A549 (cell line): ENCODE measurements at regions not wholly inside any gene's neighbourhood (a gene's known extent, or its start where the extent isn't known, plus 50 kb on each side); places are given as distances from the start of the nearest gene placed in this dataset.

ENCODE experiments used
- ATAC-seq, 2 experiments: fragments of 200-7000 bp in 1 of 2; fragments of >200 bp in 1 of 2; cut with Nextera tagmentation in 1 of 2; cut with Tn5 transposase in 1 of 2; 3 replicates each; pipeline versions ENCODE4 v1.8.0 to v1.9.1; 2018 to 2020; ENCODE audit warnings: mild to moderate bottlenecking in 1 of 2, moderate library complexity in 1 of 2
- CTCF ChIA-PET: fragments of 300-600 bp; sonication (Branson Sonifier 250); formaldehyde crosslinking; extraction: SDS; loops from one replicate; lab custom pipeline; 2021; ENCODE audit warnings: antibody characterized with exemption, inconsistent platforms; lab: Yijun Ruan, JAX
- POLR2A ChIA-PET: fragments of 350-600 bp; formaldehyde crosslinking; extraction: SDS; loops from one replicate; lab custom pipeline; 2021; ENCODE audit warnings: antibody characterized with exemption, inconsistent platforms; lab: Yijun Ruan, JAX
- DNase-seq, 2 experiments: peaks; one replicate each; pipeline versions ENCODE4 v3.0.0 to v3.0.0-alpha.2; 2011 to 2016; ENCODE audit warnings: low read depth in 1 of 2, low spot score in 1 of 2
- FAIRE-seq: peaks from 2 replicates; lab custom pipeline; 2011; peaks lifted over from hg19 to GRCh38; lab: Jason Lieb, UNC
- H3K27ac ChIP-seq, 2 experiments: fragments of >200 bp; sonication (Bioruptor Twin); formaldehyde crosslinking; 3 replicates each; pipeline ENCODE4 v1.5.1; 2016 to 2017
- H3K4me1 ChIP-seq: fragments of >200 bp; sonication (Bioruptor Twin); formaldehyde crosslinking; 3 replicates; pipeline ENCODE4 v1.6.1; 2016
- H3K4me2 ChIP-seq: fragments of >200 bp; sonication (Bioruptor Twin); formaldehyde crosslinking; 3 replicates; pipeline ENCODE4 v1.6.1; 2016
- H3K4me3 ChIP-seq: fragments of >200 bp; sonication (Bioruptor Twin); formaldehyde crosslinking; 3 replicates; pipeline ENCODE4 v1.5.1; 2016
- H3K9me3 ChIP-seq: fragments of >200 bp; sonication (Bioruptor Twin); formaldehyde crosslinking; 3 replicates; pipeline ENCODE4 v1.6.1; 2016
- CBX8 ChIP-seq: fragments of 200-600 bp; sonication (generic); IDR thresholded peaks from 2 replicates; pipeline ENCODE4 v1.6.1; 2016
- CTCF ChIP-seq: fragments of >200 bp; sonication (Bioruptor Twin); formaldehyde crosslinking; IDR thresholded peaks from 3 replicates; pipeline ENCODE4 v1.5.1; 2016
- EHF ChIP-seq: fragments of 250-450 bp; sonication (Bioruptor Pico); IDR thresholded peaks from 2 replicates; pipeline ENCODE4 v1.5.0; 2020; ENCODE audit warnings: mild to moderate bottlenecking
- EHMT2 ChIP-seq: fragments of 200-600 bp; sonication (generic); IDR thresholded peaks from 2 replicates; pipeline ENCODE4 v1.6.1; 2016; ENCODE audit warnings: antibody characterized with exemption, low read depth, mild to moderate bottlenecking, moderate library complexity
- ESRRA ChIP-seq: fragments of 150-350 bp; IDR thresholded peaks from 2 replicates; pipeline ENCODE4 v1.6.1; 2014; ENCODE audit warnings: mild to moderate bottlenecking, low read length, borderline replicate concordance
- FOXS1 ChIP-seq: fragments of 250-450 bp; sonication (Bioruptor Pico); IDR thresholded peaks from 2 replicates; pipeline ENCODE4 v1.5.0; 2020; ENCODE audit warnings: mild to moderate bottlenecking, moderate library complexity
- GATA3 ChIP-seq: IDR thresholded peaks from 2 replicates; pipeline ENCODE4 v1.6.1; 2012; ENCODE audit warnings: borderline replicate concordance
- HDAC2 ChIP-seq: fragments of 200-600 bp; sonication (generic); IDR thresholded peaks from 2 replicates; pipeline ENCODE4 v1.6.1; 2016
- HOXB13 ChIP-seq: fragments of 250-450 bp; sonication (Bioruptor Pico); IDR thresholded peaks from 2 replicates; pipeline ENCODE4 v1.5.0; 2020; ENCODE audit warnings: low read depth, mild to moderate bottlenecking, moderate library complexity
- JUN ChIP-seq, 2 experiments: fragments of >200 bp; sonication (Bioruptor Twin); formaldehyde crosslinking; IDR thresholded peaks; 2 replicates in 1 of 2; 3 replicates in 1 of 2; pipeline ENCODE4 v1.6.1; 2016 to 2017
- KDM1A ChIP-seq: fragments of 200-600 bp; sonication (generic); IDR thresholded peaks from 2 replicates; pipeline ENCODE4 v1.6.1; 2016; ENCODE audit warnings: low read depth, mild to moderate bottlenecking
- MAX ChIP-seq: IDR thresholded peaks from 2 replicates; pipeline ENCODE4 v1.6.1; 2012
- NFE2L2 ChIP-seq: fragments of 150-350 bp; conservative IDR thresholded peaks from 2 replicates; pipeline ENCODE4 v1.6.1; 2014; ENCODE audit warnings: low read length
- NPAS2 ChIP-seq: fragments of 250-450 bp; sonication (Bioruptor Pico); IDR thresholded peaks from 2 replicates; pipeline ENCODE4 v1.8.0; 2022; ENCODE audit warnings: mild to moderate bottlenecking, moderate library complexity, borderline replicate concordance
- NR3C1 ChIP-seq: fragments of >200 bp; sonication (Bioruptor Twin); formaldehyde crosslinking; IDR thresholded peaks from 3 replicates; pipeline ENCODE4 v1.6.1; 2017
- PBX3 ChIP-seq: IDR thresholded peaks from 2 replicates; pipeline ENCODE4 v1.6.1; 2012
- POLR2AphosphoS2 ChIP-seq: conservative IDR thresholded peaks from 2 replicates; pipeline ENCODE4 v1.6.1; 2012; ENCODE audit warnings: low read length, improper control_type of control experiment, inconsistent platforms
- RFX5 ChIP-seq: fragments of 450-650 bp; IDR thresholded peaks from 2 replicates; pipeline ENCODE4 v1.7.1; 2014; ENCODE audit warnings: antibody characterized with exemption, mild to moderate bottlenecking, moderate library complexity
- ZC3H11A ChIP-seq: fragments of 450-650 bp; IDR thresholded peaks from 2 replicates; pipeline ENCODE4 v1.6.1; 2014; ENCODE audit warnings: antibody characterized with exemption, mild to moderate bottlenecking
- ZFP36 ChIP-seq: fragments of 450-650 bp; IDR thresholded peaks from 2 replicates; pipeline ENCODE4 v1.6.1; 2014; ENCODE audit warnings: borderline replicate concordance; ENCODE audit not compliant: partially characterized antibody
- ZSCAN20 ChIP-seq: fragments of 250-450 bp; sonication (Bioruptor Pico); IDR thresholded peaks from 2 replicates; pipeline ENCODE4 v1.8.0; 2022; ENCODE audit warnings: mild to moderate bottlenecking, moderate library complexity
- WGBS: methylation state at CpG from one replicate; pipeline ENCODE4 v1.1.6; 2017; ENCODE audit errors: missing lambda C conversion rate; 5-methylcytosine and 5-hydroxymethylcytosine counted together
- TF ChIP-seq, protein P1 (sequence below): fragments of 150-350 bp; IDR thresholded peaks from 2 replicates; pipeline ENCODE4 v1.6.1; 2014; ENCODE audit warnings: low read depth, mild to moderate bottlenecking, low read length
- TF ChIP-seq, protein P2 (sequence below): fragments of 250-450 bp; sonication (Bioruptor Pico); IDR thresholded peaks from 2 replicates; pipeline ENCODE4 v1.5.0; 2021; ENCODE audit warnings: mild to moderate bottlenecking, moderate library complexity, borderline replicate concordance

DNA sequence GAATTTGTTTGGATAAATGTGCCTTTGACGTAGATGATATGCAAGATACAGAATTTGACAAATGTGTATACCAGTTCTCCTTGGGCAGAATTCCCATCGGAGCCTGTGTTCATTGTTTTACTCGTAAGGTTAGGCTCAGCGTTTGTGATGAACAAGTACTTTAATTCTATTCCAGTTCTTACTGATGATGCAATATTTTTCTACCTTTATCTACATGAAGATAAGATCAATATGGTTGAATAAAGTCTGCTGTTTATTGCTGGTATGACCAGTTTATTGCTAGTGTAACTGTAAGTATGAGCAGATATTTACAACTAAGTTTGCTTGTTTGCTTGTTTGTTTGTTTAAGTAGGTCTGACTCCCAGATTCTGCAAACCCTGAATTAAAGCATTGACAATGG lies 145.4 kb upstream of the ADARB2 start:
- Histone ChIP-seq H3K27ac (no peak overlapping the region), H3K4me2 (no peak overlapping the region), H3K9me3 (0 out of 3 replicates have a peak, but pooled peaks cover 6% of the 10 kb centered on the region), H3K4me1 (no peaks in the 10 kb centered on the region), H3K4me3 (no peak overlapping the region)
- DNase-seq, result no peak
- 9% methylated on average over 4 of the region's 4 CpGs for WGBS
- CTCF ChIA-PET, result interaction anchor here (1.3 kb wide), 1 partner anchor 17 kb away, joined by 3 read pairs; no protein-coding TSS in a partner anchor
- ATAC-seq, result no peak
- FAIRE-seq, result no peak
- TF ChIP-seq, protein P1, sequence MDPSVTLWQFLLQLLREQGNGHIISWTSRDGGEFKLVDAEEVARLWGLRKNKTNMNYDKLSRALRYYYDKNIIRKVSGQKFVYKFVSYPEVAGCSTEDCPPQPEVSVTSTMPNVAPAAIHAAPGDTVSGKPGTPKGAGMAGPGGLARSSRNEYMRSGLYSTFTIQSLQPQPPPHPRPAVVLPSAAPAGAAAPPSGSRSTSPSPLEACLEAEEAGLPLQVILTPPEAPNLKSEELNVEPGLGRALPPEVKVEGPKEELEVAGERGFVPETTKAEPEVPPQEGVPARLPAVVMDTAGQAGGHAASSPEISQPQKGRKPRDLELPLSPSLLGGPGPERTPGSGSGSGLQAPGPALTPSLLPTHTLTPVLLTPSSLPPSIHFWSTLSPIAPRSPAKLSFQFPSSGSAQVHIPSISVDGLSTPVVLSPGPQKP, result no peak
- TF ChIP-seq POLR2AphosphoS2 (no peak), ZFP36 (no peak), ZC3H11A (no peak), PBX3 (no peak), NR3C1 (no peak), CBX8 (no peak), HOXB13 (CRISPR knock-in tag) (no peak), EHF (CRISPR knock-in tag) (no peak), NPAS2 (CRISPR knock-in tag) (no peak)
- POLR2A ChIA-PET, result no interaction called here

DNA sequence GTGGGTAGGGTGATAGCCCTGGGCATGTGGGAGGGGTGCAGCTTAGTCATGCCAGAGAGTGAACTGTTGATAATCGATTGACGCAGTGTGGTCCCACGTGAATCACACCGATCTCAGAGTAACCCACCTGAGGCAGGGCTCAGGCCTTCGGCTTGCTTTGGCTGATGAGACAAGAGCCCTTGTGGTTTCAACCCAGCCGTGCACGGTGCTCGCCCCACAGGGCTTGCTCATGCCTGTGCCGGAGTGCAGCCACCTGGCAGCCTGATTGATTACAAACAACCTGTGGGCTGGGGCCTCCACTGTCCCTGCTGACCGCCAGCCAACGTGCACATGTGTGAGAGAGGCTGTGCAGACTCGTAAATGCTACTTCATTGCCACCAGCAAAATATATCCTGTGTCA lies 144.9 kb upstream of the ADARB2 start:
- ATAC-seq, result no peak
- Histone ChIP-seq H3K9me3 (0 out of 3 replicates have a peak, but pooled peaks cover 6% of the 10 kb centered on the region), H3K4me2 (no peak overlapping the region), H3K4me3 (no peak overlapping the region), H3K4me1 (no peaks in the 10 kb centered on the region), H3K27ac (no peak overlapping the region)
- no peak for TF ChIP-seq ZSCAN20 (CRISPR knock-in tag)
- TF ChIP-seq EHMT2, result no peak
- no peak for TF ChIP-seq JUN (IDR thresholded peaks at IDR 0.05)
- no peak for TF ChIP-seq CTCF
- TF ChIP-seq, protein P2, sequence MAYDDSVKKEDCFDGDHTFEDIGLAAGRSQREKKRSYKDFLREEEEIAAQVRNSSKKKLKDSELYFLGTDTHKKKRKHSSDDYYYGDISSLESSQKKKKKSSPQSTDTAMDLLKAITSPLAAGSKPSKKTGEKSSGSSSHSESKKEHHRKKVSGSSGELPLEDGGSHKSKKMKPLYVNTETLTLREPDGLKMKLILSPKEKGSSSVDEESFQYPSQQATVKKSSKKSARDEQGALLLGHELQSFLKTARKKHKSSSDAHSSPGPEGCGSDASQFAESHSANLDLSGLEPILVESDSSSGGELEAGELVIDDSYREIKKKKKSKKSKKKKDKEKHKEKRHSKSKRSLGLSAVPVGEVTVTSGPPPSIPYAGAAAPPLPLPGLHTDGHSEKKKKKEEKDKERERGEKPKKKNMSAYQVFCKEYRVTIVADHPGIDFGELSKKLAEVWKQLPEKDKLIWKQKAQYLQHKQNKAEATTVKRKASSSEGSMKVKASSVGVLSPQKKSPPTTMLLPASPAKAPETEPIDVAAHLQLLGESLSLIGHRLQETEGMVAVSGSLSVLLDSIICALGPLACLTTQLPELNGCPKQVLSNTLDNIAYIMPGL (CRISPR knock-in tag), result no peak
- TF ChIP-seq CBX8, result no peak
- no peak for TF ChIP-seq PBX3
- no peak for TF ChIP-seq RFX5
- TF ChIP-seq FOXS1 (CRISPR knock-in tag), result no peak
- TF ChIP-seq ZC3H11A, result no peak
- TF ChIP-seq NFE2L2, result no peak
- no peak for TF ChIP-seq MAX
- TF ChIP-seq KDM1A, result no peak
- no peak for TF ChIP-seq ESRRA
- no peak for TF ChIP-seq HDAC2
- no peak for TF ChIP-seq GATA3
- CTCF ChIA-PET, result interaction anchor here (1.3 kb wide), 1 partner anchor 16 kb away, joined by 3 read pairs; no protein-coding TSS in a partner anchor
- no peak for FAIRE-seq
- POLR2A ChIA-PET, result no interaction called here
- DNase-seq, result no peak
- 11% methylated on average over 11 of the region's 12 CpGs for WGBS
